HG02571 (cell line): ENCODE measurements at regions not wholly inside any gene's neighbourhood (a gene's known extent, or its start where the extent isn't known, plus 50 kb on each side); places are given as distances from the start of the nearest gene placed in this dataset.
"Not testable (repeated sequence)": the region's sequence is repeated elsewhere in the genome, so short reads cannot be mapped to it uniquely, and the experiment has no call there.

Source experiments
- ATAC-seq: cut with Tn5 transposase; IDR thresholded peaks from one replicate; pipeline ENCODE4 v1.9.1; 2021; ENCODE audit warnings: mild to moderate bottlenecking, moderate library complexity; ENCODE audit not compliant: unreplicated experiment

- ATAC-seq: no peak
Measured at GRCh38 chr1:213324859-213325258, 273.8 kb downstream of the RPS6KC1 start.

- ATAC-seq: no peak
Measured at GRCh38 chr1:213325482-213325881, 274.4 kb downstream of the RPS6KC1 start.

- no peak for ATAC-seq
Measured at GRCh38 chr1:213326281-213327016, 275.4 kb downstream of the RPS6KC1 start.

- ATAC-seq: no peak
Measured at GRCh38 chr1:213327017-213327667, 276.1 kb downstream of the RPS6KC1 start.

DNA sequence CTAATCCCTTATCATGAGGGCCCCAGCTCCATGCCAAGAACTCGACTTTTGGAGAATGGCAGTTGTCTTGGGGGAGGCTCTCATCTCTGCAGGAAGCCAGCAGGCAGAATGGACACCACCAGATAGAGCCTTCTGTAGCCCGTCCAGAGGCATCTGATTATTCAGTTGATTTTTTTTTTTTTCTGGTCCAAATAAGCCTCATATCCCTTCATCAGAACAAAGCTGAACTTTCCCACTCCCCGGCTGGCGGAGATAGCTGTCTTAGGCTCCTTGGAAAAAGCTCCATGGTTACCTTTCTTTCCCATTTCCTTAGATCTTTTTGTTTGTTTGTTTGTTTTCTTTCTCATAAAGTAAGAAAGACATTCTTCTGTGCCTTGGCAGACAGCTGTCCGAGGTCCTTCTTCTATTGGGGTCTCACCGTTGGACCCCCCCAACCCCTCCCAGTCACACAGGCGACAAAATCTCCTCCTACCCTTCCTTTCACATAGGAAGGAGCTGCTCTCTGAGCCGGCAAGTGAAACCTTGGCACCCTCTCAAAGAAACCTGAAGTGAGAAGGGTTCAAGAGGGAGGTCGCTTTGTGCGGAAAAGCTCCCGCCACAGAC, 278.5 kb downstream of the RPS6KC1 start:
- ATAC-seq: no peak

GRCh38 chr1:213330281-213330680, 279.2 kb downstream of the RPS6KC1 start:
- no peak for ATAC-seq

DNA sequence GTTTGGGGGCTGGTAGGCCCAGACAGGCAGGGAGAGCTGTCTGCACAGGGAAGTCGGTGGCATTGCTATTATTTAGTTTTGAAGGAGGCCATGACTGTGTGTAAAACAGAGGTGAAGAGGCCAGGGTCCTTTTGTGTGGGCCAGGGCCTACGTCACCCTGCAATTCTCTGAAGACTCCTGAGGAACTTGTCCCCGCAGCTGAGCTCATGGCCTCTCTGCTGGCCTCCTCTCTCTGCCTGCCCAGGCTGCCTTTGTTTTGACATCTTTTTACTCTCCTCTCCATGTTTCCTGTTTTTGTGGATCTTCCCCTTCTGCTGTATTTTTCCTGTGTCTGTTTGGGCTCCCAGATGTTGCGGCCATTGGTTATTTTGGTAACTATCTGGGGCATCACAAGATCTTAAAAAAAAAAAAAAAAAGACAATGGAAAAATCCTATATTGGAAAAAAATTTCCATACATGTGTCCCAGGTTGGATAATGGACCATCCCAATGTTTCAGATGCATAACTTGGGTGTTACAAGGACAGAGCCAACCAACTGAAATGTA, 280.7 kb downstream of the RPS6KC1 start:
- no peak for ATAC-seq

DNA sequence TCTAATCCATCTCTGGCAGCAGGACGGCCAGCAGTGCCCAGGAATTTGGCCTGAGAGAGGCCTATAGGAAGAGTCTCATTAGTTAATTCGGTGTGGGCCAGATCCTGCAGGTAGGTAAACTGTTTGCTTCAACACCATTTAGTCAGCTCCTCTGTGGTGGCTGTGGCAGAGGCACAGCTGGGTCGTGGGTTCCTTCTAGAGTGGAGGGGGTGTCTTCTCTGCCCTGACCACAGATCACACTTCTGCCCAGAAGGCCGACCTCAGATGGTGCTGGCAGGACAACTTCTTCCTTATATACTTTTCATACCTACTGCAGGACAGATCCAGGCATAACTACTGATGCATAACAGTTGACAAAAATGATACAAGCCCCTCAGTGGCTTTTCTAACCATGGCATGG, 281.4 kb downstream of the RPS6KC1 start:
- ATAC-seq: no peak

- no peak for ATAC-seq
Measured at GRCh38 chr1:213333121-213333520, 282.1 kb downstream of the RPS6KC1 start.

- ATAC-seq: no peak
Measured at GRCh38 chr1:213335084-213335483, 284.0 kb downstream of the RPS6KC1 start.

DNA sequence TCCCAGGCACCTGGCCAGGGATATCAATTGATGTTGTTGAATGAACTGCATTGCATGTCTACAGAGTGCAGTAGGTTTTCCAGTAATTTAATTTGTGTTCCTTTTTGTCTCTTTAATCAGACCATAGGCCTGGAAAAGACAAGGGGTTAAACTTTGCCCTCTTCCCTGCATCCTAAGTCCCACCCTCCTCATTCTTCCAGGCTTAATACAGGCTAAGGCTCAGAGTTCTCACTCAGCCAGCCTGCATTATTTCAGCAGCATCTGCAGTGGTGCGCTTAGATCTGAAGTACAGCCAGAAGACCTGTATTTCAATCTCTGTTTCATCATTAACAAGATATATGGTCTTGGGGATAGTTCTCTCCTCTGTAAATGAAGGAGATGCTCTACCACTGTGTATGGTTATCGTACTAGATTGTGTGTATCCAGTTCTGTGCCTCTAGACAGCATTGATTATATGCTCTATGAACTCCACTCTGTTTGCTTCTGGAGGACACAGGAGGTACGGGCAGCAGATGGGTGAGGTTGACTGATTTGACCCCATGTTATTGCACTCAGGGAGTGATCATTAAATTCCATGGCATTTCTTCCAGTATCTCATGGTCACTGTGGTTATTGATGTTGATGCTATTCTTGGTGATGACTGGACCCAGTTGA, 286.1 kb downstream of the RPS6KC1 start:
- ATAC-seq: no peak

DNA sequence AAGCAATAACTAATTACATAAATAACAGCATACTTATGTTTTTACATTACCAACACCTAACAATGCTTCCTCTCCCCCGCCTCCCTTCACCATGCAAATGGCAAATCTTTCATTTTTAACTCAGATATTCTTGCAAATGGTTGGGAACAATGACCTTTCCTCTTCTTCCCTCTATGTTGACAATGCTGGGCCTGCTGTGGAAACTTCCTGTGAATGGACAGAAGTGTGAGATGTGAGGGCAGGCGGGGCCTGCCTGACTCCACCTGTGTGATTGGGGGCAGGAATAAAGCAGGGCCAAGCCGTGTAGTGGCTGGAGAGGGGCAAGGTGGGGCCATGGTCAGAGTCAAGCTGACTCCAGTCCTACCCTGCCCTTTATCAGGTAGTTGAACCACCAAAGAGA, 289.6 kb downstream of the RPS6KC1 start:
- no peak for ATAC-seq

DNA sequence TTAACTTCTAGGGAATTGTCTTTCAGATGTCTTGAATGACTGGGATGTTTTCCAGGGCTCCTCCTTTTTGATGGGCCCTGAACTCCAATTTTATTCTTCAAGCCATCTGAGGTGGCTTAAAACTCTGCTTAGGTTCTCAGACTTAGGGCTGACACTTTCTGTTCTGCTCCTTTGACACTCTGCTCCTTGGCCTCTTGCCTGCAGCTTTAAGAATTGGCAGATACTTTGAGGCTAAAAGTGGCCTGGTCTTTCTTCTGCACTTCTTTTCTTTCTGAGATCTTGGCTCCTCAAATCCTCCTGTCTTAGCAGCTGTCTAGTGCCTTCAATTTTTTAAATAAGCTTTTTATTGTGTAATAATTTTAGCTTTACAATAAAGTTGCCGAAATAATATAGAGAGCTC, 294.6 kb downstream of the RPS6KC1 start:
- ATAC-seq: no peak

GRCh38 chr1:213357403-213357802, 306.4 kb downstream of the RPS6KC1 start:
- no peak for ATAC-seq

- ATAC-seq: not testable (repeated sequence)
Measured at GRCh38 chr1:213358368-213358767, 307.3 kb downstream of the RPS6KC1 start.

DNA sequence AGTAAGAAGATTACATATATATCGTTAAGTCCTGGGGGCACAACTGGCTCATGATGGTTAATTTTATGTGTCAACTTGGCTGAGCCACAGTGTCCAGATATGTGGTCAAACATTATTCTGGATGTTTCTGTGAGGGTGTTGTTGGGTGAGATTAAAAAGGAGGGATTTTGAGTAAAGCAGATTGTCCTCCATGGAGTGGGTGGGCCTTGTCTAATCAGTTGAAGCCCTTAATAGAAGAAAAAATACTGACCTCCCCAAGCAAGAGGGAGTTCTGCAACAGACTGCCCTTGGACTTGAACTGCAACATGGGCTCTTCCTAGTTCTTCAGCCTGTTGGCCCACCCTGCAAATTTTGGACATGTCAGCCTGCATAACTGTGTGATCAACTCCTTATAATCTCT, 311.6 kb downstream of the RPS6KC1 start:
- ATAC-seq: no peak

DNA sequence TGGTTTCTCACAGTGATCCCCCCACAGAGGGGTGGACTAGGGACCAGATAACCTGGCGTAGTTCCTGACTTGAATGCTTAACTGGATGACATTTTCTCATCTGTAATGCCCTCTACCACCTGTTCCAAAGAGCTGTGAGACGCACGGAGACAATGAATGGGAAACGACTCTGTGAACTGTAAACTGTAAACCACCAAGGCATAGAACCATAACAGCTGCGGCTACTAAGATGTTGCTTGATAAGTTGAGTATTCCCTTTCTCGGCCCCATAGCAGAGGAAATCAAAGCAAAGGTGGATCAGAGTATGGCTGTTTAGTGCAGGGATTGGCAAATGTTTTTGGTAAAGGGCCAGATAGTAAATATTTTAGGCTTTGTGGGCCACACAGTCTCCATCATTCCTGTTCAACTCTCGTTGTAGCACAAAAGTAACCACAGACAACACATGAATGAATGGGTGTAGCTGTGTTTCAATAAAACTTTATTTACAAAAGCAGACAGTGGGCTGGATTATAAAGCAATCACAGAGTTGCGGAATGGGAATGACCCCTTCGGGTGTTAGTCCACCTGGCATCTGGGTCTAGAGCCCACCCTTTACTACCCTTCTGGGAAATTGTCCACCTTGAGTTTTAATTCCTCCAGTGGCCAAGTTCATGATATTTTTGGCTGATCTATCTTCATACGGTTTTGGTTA, 315.2 kb downstream of the RPS6KC1 start:
- no peak for ATAC-seq

- no peak for ATAC-seq
Measured at GRCh38 chr1:213369465-213369864, 318.4 kb downstream of the RPS6KC1 start.

DNA sequence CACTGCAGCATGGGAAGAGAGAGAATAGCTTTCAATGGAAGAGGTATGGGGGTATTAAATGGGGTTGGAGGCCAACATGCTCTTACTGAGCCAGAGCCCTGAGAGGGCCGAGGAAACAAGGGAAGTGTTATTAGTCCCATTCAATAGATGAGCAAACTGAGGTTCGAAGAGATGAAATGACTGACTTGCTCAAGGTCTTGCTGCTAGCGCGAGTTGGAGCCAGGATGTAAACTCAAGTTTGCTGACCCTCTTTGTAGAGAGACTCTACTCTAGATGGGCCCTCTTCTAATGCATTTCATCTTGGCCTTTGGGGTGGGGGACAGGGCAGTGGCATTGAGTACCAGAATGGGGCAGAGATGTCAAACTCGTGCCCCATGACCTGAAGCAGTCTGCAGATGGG, 319.5 kb downstream of the RPS6KC1 start:
- no peak for ATAC-seq

DNA sequence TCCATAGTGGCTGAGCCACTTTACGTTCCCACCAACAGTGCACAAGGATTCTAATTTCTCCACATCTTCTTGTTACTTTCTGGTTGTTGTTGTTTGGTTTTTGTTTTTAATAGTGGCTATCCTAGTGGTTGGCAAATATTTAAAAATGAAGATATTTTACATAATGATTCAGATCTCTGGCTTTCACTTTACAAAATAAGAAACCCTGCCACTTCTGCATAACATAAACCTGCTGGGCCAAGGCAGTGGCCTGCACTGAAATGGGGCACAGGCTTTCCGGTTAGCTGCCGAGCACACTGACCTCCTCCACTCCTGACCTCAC, 320.4 kb downstream of the RPS6KC1 start:
- no peak for ATAC-seq
